ENCODE measurements at regions not wholly inside any gene's neighbourhood (a gene's known extent, or its start where the extent isn't known, plus 50 kb on each side); places are given as distances from the start of the nearest gene placed in this dataset.

DNA sequence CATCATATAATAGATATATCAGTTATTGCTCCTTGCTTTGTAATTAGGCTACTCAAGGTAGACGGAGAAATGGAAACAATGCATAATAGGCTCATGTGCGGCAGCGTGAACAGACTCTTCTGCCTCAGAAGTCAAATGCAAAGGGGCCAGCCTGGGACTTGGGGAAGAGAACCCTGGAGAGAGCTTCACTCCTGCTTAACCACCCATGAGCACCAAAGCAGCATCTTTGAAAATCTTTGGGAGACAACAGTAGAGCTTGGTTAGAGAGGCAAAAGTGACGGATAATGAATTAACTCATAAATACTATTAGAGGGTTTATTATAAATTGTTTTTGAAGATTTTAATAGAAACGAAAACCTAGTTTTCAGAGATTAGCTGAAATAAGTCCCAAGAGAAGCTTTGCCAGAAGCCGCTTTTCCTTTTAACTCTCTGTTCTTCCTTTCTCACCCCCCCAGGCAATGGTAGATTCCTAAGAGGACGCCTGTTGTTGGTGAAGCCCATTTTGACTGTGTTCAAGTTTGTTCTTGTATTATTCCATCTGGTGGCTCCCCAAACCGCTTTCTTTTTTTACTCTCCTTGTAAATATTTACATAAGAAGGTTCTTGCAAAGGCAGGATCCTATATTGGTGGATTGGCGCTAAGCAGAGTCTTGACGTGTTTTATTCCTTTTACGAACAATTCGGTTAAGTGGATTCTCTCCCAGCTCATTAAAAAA, 196.0 kb upstream of the TPRG1 start:
- no peak overlapping the region for H4K8ac ChIP-seq (ENCODE audit: low read depth, low read length)
- H3K27me3 ChIP-seq (ENCODE audit: insufficient read depth, low read length, poor library complexity), result no peaks in the 10 kb centered on the region
- WGBS (ENCODE audit: extremely low coverage, insufficient coverage, low lambda C conversion rate), result 100% methylated on average over 1 of the region's 12 CpGs
- H3K27ac ChIP-seq (ENCODE audit: low read depth, low read length), result no peak overlapping the region
- H3K18ac ChIP-seq (ENCODE audit: low read length), result no peak overlapping the region
- H4K5ac ChIP-seq (ENCODE audit: low read length), result no peak overlapping the region
- H3K4me2 ChIP-seq (ENCODE audit: low read length), result no peak overlapping the region
- no peak for DNase-seq
- no peak overlapping the region for H3K56ac ChIP-seq (ENCODE audit: low read length)
- H3K4me1 ChIP-seq (ENCODE audit: control insufficient read depth, low read depth, low read length), result no peaks in the 10 kb centered on the region
- H3K4ac ChIP-seq (ENCODE audit: low read depth, low read length), result no peak overlapping the region
- no peak overlapping the region for H2AK5ac ChIP-seq (ENCODE audit: low read length)
- H3K79me1 ChIP-seq (ENCODE audit: low read length), result no peaks in the 10 kb centered on the region
- no peak overlapping the region for H2BK120ac ChIP-seq (ENCODE audit: low read depth, low read length)
- no peaks in the 10 kb centered on the region for H3K79me2 ChIP-seq (ENCODE audit: control insufficient read depth, insufficient read depth, low read length)
- no peaks in the 10 kb centered on the region for H3K36me3 ChIP-seq (ENCODE audit: control insufficient read depth, insufficient read depth, low read length)
- H2BK15ac ChIP-seq (replicated peaks; ENCODE audit: low read depth), result no peak overlapping the region
- H2BK5ac ChIP-seq (ENCODE audit: low read length), result no peak overlapping the region
- no peak overlapping the region for H3K4me3 ChIP-seq (ENCODE audit: low read length)
- H3K23ac ChIP-seq (ENCODE audit: low read length), result no peak overlapping the region
- no peak overlapping the region for H3K9ac ChIP-seq (ENCODE audit: low read length)

DNA sequence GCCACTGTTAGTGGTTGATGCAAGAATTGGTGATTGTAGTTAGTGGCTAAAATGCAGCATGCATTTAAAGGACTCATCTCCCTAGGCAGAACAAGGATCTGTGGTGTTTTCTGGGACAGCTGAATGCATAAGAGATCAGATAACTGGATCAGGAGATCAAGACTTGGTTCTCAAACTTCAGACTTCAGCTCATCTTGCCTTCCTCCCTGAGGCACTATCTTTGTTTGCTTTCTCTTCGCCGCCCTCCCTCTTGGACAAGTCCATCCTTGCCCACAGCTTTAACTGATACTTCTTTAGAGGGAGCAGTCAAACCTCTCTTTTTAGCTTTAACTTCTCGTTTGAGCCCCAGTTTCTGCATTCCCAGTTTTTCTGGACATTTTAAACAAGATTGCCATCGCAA, 195.4 kb upstream of the TPRG1 start:
- Histone ChIP-seq H2BK15ac (replicated peaks; ENCODE audit: low read depth) (no peak overlapping the region), H3K18ac (ENCODE audit: low read length) (no peak overlapping the region), H3K27me3 (ENCODE audit: insufficient read depth, low read length, poor library complexity) (no peaks in the 10 kb centered on the region), H2BK120ac (ENCODE audit: low read depth, low read length) (no peak overlapping the region), H3K9ac (ENCODE audit: low read length) (no peak overlapping the region), H3K56ac (ENCODE audit: low read length) (no peak overlapping the region), H3K79me2 (ENCODE audit: control insufficient read depth, insufficient read depth, low read length) (no peaks in the 10 kb centered on the region), H2AK5ac (ENCODE audit: low read length) (no peak overlapping the region), H3K4me1 (ENCODE audit: control insufficient read depth, low read depth, low read length) (no peaks in the 10 kb centered on the region), H3K36me3 (ENCODE audit: control insufficient read depth, insufficient read depth, low read length) (no peaks in the 10 kb centered on the region), H2BK5ac (ENCODE audit: low read length) (no peak overlapping the region), H4K8ac (ENCODE audit: low read depth, low read length) (no peak overlapping the region), H3K79me1 (ENCODE audit: low read length) (no peaks in the 10 kb centered on the region), H3K4me2 (ENCODE audit: low read length) (no peak overlapping the region), H3K27ac (ENCODE audit: low read depth, low read length) (no peak overlapping the region), H4K5ac (ENCODE audit: low read length) (no peak overlapping the region), H3K4me3 (ENCODE audit: low read length) (no peak overlapping the region), H3K4ac (ENCODE audit: low read depth, low read length) (no peak overlapping the region), H3K23ac (ENCODE audit: low read length) (no peak overlapping the region)
- no CpG with 5 or more reads among the region's 4 CpGs for WGBS (ENCODE audit: extremely low coverage, insufficient coverage, low lambda C conversion rate)
- DNase-seq, result no peak

DNA sequence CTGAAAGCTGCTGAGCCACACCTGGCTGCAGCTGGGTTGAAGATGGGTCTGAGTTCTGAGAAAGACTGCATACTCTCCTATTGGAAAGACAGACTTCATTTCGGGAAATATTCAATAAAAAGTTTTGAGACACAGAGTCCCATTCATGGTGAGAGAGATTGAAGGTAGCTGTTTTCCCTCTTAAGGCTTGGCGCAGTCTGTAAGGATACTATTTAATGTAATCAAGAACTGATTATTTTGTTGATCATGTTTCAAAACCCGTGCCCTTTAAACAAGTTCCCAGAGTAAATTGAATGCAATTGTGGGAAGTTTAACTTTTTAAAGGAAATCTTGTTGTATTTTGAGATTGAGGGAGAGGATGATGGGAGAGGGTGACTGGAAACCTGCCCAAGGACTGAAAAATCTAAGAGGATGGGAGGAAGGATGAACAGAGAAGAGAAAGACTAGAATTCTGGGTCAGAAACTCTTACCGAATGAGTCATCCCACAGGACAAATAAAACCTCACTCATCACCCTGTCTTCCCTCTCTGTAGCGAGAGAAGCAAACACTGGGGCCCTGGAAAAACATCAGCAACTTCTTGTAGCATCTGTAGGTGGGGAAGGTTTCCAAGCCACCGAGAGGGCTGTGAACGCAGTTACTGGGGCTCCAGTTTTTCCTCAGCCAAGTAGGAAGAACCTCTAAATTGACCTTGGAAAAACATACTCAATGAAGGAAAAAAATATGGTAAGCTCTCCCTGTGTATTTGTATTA, 193.2 kb upstream of the TPRG1 start:
- H2AK5ac ChIP-seq (ENCODE audit: low read length), result no peak overlapping the region
- WGBS (ENCODE audit: extremely low coverage, insufficient coverage, low lambda C conversion rate), result no CpG with 5 or more reads among the region's 7 CpGs
- H3K56ac ChIP-seq (ENCODE audit: low read length), result no peak overlapping the region
- H2BK5ac ChIP-seq (ENCODE audit: low read length), result no peak overlapping the region
- no peaks in the 10 kb centered on the region for H3K79me1 ChIP-seq (ENCODE audit: low read length)
- no peak overlapping the region for H2BK15ac ChIP-seq (replicated peaks; ENCODE audit: low read depth)
- H3K4me2 ChIP-seq (ENCODE audit: low read length), result no peak overlapping the region
- H3K27me3 ChIP-seq (ENCODE audit: insufficient read depth, low read length, poor library complexity), result no peaks in the 10 kb centered on the region
- peak; percentile 22 for DNase-seq
- no peaks in the 10 kb centered on the region for H3K79me2 ChIP-seq (ENCODE audit: control insufficient read depth, insufficient read depth, low read length)
- no peak overlapping the region for H3K4me3 ChIP-seq (ENCODE audit: low read length)
- H4K8ac ChIP-seq (ENCODE audit: low read depth, low read length), result no peak overlapping the region
- H3K9ac ChIP-seq (ENCODE audit: low read length), result no peak overlapping the region
- no peak overlapping the region for H3K27ac ChIP-seq (ENCODE audit: low read depth, low read length)
- H3K18ac ChIP-seq (ENCODE audit: low read length), result no peak overlapping the region
- H3K4ac ChIP-seq (ENCODE audit: low read depth, low read length), result no peak overlapping the region
- no peak overlapping the region for H2BK120ac ChIP-seq (ENCODE audit: low read depth, low read length)
- no peaks in the 10 kb centered on the region for H3K36me3 ChIP-seq (ENCODE audit: control insufficient read depth, insufficient read depth, low read length)
- no peak overlapping the region for H3K23ac ChIP-seq (ENCODE audit: low read length)
- no peaks in the 10 kb centered on the region for H3K4me1 ChIP-seq (ENCODE audit: control insufficient read depth, low read depth, low read length)
- no peak overlapping the region for H4K5ac ChIP-seq (ENCODE audit: low read length)

DNA sequence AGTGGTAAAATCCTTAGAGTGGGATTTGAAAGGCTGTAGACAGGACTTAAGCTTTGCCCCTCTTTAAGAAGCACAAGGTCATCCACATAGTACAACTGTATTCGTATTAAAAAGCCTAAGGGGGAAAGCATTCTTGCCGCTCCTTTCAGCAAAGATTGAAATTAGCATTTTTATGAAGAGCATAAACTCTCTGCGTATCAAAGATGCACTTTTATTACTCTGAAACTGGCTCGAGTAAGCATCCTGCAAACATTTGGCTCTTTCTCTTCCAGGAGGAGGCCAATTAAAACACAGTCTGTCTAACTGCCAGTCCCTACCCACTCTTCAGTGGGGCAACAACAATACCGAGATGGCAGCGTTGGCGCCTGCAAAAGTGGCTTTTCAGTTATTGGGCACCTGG, 192.5 kb upstream of the TPRG1 start:
- Histone ChIP-seq H2BK120ac (ENCODE audit: low read depth, low read length) (no peak overlapping the region), H3K9ac (ENCODE audit: low read length) (no peak overlapping the region), H3K79me1 (ENCODE audit: low read length) (no peaks in the 10 kb centered on the region), H3K36me3 (ENCODE audit: control insufficient read depth, insufficient read depth, low read length) (no peaks in the 10 kb centered on the region), H3K56ac (ENCODE audit: low read length) (no peak overlapping the region), H4K8ac (ENCODE audit: low read depth, low read length) (no peak overlapping the region), H4K5ac (ENCODE audit: low read length) (no peak overlapping the region), H3K23ac (ENCODE audit: low read length) (no peak overlapping the region), H2BK15ac (replicated peaks; ENCODE audit: low read depth) (no peak overlapping the region), H3K4me1 (ENCODE audit: control insufficient read depth, low read depth, low read length) (no peaks in the 10 kb centered on the region), H3K79me2 (ENCODE audit: control insufficient read depth, insufficient read depth, low read length) (no peaks in the 10 kb centered on the region), H3K18ac (ENCODE audit: low read length) (no peak overlapping the region), H3K4ac (ENCODE audit: low read depth, low read length) (no peak overlapping the region), H3K27ac (ENCODE audit: low read depth, low read length) (no peak overlapping the region), H3K27me3 (ENCODE audit: insufficient read depth, low read length, poor library complexity) (no peaks in the 10 kb centered on the region), H3K4me2 (ENCODE audit: low read length) (no peak overlapping the region), H2AK5ac (ENCODE audit: low read length) (no peak overlapping the region), H2BK5ac (ENCODE audit: low read length) (no peak overlapping the region), H3K4me3 (ENCODE audit: low read length) (no peak overlapping the region)
- DNase-seq, result no peak
- no CpG with 5 or more reads among the region's 7 CpGs for WGBS (ENCODE audit: extremely low coverage, insufficient coverage, low lambda C conversion rate)

DNA sequence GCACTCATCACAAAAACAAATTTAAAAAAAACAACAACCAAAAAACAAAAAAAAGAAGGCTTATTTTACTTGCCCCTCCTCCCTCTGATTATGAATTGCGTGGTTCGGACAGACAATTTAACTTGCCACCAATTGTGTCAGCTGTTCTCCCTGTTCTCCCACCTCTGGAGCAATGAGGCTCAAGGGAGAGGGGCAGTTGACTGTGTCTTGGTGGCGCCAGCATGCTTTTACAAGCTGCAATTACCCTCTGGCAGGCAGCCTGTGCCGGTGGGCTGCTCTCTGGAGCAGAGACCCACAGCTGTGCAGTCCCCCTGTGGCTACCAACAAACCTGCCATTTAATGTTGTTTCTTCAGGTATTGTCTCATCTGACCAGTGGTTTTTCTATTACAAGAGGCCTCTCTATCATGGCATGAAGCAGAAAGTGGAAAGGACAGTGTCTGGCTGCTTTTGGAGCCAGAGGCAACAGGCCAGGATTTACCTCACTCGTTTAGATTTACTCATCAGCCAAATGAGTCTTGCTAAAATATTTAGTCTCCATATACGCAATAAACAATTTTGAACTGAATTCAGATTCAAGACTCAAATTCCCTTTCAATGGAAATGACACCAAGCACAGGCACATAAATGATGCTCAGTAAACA, 192.0 kb upstream of the TPRG1 start:
- H3K9ac ChIP-seq (ENCODE audit: low read length), result no peak overlapping the region
- no peak overlapping the region for H3K18ac ChIP-seq (ENCODE audit: low read length)
- H3K4me3 ChIP-seq (ENCODE audit: low read length), result no peak overlapping the region
- no peak overlapping the region for H2BK5ac ChIP-seq (ENCODE audit: low read length)
- H2BK120ac ChIP-seq (ENCODE audit: low read depth, low read length), result no peak overlapping the region
- no peaks in the 10 kb centered on the region for H3K79me2 ChIP-seq (ENCODE audit: control insufficient read depth, insufficient read depth, low read length)
- no peaks in the 10 kb centered on the region for H3K4me1 ChIP-seq (ENCODE audit: control insufficient read depth, low read depth, low read length)
- no CpG with 5 or more reads among the region's 6 CpGs for WGBS (ENCODE audit: extremely low coverage, insufficient coverage, low lambda C conversion rate)
- no peak for DNase-seq
- H4K5ac ChIP-seq (ENCODE audit: low read length), result no peak overlapping the region
- H3K23ac ChIP-seq (ENCODE audit: low read length), result no peak overlapping the region
- H3K27me3 ChIP-seq (ENCODE audit: insufficient read depth, low read length, poor library complexity), result no peaks in the 10 kb centered on the region
- no peak overlapping the region for H2BK15ac ChIP-seq (replicated peaks; ENCODE audit: low read depth)
- no peak overlapping the region for H3K27ac ChIP-seq (ENCODE audit: low read depth, low read length)
- no peaks in the 10 kb centered on the region for H3K36me3 ChIP-seq (ENCODE audit: control insufficient read depth, insufficient read depth, low read length)
- no peak overlapping the region for H2AK5ac ChIP-seq (ENCODE audit: low read length)
- H4K8ac ChIP-seq (ENCODE audit: low read depth, low read length), result no peak overlapping the region
- no peak overlapping the region for H3K56ac ChIP-seq (ENCODE audit: low read length)
- no peak overlapping the region for H3K4me2 ChIP-seq (ENCODE audit: low read length)
- H3K4ac ChIP-seq (ENCODE audit: low read depth, low read length), result no peak overlapping the region
- H3K79me1 ChIP-seq (ENCODE audit: low read length), result no peaks in the 10 kb centered on the region
